GM06990 (cell line): ENCODE measurements at regions not wholly inside any gene's neighbourhood (a gene's known extent, or its start where the extent isn't known, plus 50 kb on each side); places are given as distances from the start of the nearest gene placed in this dataset.

Source experiments
- DNase-seq: peaks from one replicate; pipeline ENCODE4 v3.0.0-alpha.2; 2011; ENCODE audit not compliant: insufficient read length; ENCODE audit errors: extremely low read depth
- H3K27me3 ChIP-seq: replicated peaks from 2 replicates; pipeline ENCODE4 v1.6.0; 2011; ENCODE audit warnings: low read length; ENCODE audit not compliant: control insufficient read depth, insufficient read depth
- H3K36me3 ChIP-seq: 2 replicates; pipeline ENCODE4 v1.5.1; 2011; ENCODE audit warnings: low read length; ENCODE audit not compliant: control insufficient read depth, insufficient read depth
- H3K4me3 ChIP-seq: replicated peaks from 2 replicates; pipeline ENCODE4 v1.5.1; 2011; ENCODE audit warnings: low read depth, mild to moderate bottlenecking, control low read depth, low read length
- TF ChIP-seq, protein P1 (sequence below): IDR thresholded peaks from 2 replicates; pipeline ENCODE4 v1.5.1; 2011; ENCODE audit warnings: low read length, control low read depth, mild to moderate bottlenecking, inconsistent platforms; ENCODE audit not compliant: insufficient read depth, poor library complexity, severe bottlenecking

DNA sequence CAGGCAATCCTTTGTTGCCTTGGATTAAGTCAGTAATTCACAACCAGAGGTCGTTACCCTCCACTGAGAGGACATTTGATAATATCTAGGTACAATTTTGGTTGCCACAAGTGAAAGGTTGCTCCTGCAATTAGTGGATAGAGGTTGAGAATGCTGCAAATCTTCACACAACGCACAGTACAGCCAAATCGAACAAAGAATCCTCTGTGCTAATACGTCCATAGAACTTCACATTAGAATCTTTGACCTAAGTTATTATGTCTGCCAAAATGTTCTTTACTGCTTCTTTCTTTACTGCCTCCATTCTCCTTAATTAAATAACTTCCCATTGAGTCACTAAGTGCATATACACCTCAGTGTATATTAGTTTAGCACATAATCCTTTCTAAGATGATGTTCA lies 879.5 kb downstream of the TRIB2 start:
- no peak overlapping the region for H3K4me3 ChIP-seq
- TF ChIP-seq, protein P1, sequence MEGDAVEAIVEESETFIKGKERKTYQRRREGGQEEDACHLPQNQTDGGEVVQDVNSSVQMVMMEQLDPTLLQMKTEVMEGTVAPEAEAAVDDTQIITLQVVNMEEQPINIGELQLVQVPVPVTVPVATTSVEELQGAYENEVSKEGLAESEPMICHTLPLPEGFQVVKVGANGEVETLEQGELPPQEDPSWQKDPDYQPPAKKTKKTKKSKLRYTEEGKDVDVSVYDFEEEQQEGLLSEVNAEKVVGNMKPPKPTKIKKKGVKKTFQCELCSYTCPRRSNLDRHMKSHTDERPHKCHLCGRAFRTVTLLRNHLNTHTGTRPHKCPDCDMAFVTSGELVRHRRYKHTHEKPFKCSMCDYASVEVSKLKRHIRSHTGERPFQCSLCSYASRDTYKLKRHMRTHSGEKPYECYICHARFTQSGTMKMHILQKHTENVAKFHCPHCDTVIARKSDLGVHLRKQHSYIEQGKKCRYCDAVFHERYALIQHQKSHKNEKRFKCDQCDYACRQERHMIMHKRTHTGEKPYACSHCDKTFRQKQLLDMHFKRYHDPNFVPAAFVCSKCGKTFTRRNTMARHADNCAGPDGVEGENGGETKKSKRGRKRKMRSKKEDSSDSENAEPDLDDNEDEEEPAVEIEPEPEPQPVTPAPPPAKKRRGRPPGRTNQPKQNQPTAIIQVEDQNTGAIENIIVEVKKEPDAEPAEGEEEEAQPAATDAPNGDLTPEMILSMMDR, result no peak
- H3K36me3 ChIP-seq, result no peaks in the 10 kb centered on the region
- DNase-seq, result no peak
- no peaks in the 10 kb centered on the region for H3K27me3 ChIP-seq

DNA sequence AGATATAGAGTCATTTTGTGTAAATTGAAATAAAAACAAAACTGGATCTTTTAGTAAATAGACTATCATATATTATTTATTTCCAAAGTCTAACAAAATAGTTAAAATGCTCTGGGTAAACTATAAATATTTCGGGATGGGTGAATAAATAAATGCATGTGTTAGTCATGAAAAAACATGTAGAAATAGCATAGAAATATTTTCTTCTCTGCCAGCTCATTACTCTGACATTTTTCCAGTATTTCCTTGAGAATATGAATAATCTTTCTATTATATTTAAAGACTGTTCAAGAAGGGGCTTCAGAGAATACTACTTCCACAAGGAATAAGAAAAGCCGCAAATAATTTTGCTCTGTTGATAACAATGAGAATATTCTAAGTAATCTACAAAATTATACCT lies 880.4 kb downstream of the TRIB2 start:
- TF ChIP-seq, protein P1, result no peak
- no peaks in the 10 kb centered on the region for H3K27me3 ChIP-seq
- no peak overlapping the region for H3K4me3 ChIP-seq
- H3K36me3 ChIP-seq, result no peaks in the 10 kb centered on the region
- no peak for DNase-seq

DNA sequence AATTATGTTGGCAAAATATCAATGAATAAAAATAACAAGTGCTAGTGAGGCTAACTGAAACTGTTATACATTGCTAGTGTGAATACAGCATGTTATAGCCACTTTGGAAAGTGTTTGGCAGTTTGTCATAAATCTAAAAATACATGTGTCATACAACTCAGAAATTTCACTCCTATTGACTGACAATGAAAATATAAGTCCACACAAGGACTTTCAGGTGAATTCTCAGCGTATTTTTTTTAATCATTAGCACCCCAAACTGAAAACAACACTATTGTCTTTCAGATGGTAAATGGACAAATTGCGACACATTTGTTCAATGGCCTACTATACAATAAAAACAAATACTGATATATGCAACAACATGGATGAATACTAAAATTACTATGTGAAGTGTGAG lies 884.8 kb downstream of the TRIB2 start:
- H3K27me3 ChIP-seq, result no peaks in the 10 kb centered on the region
- no peak overlapping the region for H3K4me3 ChIP-seq
- H3K36me3 ChIP-seq, result no peaks in the 10 kb centered on the region
- DNase-seq, result no peak
- TF ChIP-seq, protein P1, result no peak

DNA sequence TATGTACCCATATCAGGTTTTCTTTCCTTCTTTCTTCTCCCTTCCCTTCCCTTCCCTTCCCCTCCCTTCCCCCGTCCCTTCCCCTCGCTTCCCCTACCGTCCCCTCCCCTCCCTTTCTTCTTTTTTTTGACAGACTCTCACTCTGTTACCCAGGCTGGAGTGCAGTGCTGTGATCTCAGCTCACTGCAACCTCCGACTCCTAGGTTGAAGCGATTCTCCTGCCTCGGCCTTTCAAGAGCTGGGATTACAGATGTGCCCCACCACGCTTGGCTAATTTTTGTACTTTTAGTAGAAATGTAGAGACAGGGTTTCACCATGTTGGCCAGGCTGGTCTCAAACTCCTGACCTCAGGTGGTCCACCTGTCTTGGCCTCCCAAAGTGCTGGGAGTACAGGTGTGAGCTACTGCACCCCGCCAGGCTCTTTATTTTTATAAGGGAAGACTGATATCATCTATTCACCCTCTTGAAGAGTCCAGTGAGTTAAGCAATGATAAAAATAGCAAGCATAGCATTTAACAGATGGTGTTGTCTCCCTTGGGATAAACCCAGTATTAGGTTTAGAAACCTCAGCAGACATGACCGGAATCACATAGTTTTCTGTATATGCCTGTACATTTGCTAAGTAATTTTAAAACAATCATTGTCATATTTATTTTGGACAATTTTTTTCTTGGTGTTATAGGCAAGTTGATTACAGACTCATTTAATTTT lies 888.4 kb downstream of the TRIB2 start:
- DNase-seq, result no peak
- no peaks in the 10 kb centered on the region for H3K36me3 ChIP-seq
- TF ChIP-seq, protein P1, result no peak

DNA sequence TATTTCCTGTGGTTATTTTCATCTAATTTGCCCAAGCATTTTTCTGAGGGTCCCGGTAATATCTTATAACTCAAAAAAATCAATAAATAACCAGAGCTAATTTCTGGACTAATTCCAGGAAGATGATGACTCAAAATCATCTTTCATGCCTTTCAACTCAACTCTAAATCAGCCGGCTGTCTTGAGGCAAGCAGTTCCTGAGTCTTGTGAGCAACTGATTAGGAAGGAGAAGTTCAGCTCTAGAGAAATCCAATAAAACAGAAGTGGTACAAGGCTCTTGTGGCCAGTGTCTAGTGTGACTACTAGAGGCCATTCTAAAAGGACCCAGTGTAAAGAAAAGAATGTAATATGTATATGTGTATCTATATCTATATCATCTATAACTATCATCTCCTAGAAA lies 890.4 kb downstream of the TRIB2 start:
- TF ChIP-seq, protein P1, result no peak
- no peaks in the 10 kb centered on the region for H3K27me3 ChIP-seq
- no peak overlapping the region for H3K4me3 ChIP-seq
- no peaks in the 10 kb centered on the region for H3K36me3 ChIP-seq
- DNase-seq, result no peak

More for the DNA sequence above, 888.4 kb downstream of the TRIB2 start:
- no peak overlapping the region for H3K4me3 ChIP-seq
- H3K27me3 ChIP-seq, result no peaks in the 10 kb centered on the region

DNA sequence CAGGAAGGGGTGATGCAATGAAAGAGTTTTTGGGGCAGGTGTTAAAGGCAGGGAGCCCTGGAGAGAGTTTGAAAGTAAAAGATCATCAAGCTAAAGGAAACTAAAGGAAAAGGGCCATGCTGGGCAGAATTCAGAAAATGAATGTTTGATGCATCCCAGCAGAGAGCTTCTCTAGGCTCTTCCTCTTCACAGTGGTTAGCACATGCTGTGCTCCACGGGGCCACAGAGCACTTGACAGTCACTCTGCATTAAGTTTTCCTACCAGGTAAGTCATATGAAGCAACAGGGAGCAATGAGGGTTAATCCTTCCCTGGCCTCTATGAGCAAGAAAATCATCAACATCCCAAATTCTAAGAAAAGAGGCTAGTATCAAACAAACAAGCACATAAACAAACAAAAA lies 895.2 kb downstream of the TRIB2 start:
- no peaks in the 10 kb centered on the region for H3K27me3 ChIP-seq
- H3K36me3 ChIP-seq, result no peaks in the 10 kb centered on the region
- TF ChIP-seq, protein P1, result no peak
- DNase-seq, result no peak
- no peak overlapping the region for H3K4me3 ChIP-seq
